Right lobe of liver (tissue), 4 donors: ENCODE measurements at regions not wholly inside any gene's neighbourhood (a gene's known extent, or its start where the extent isn't known, plus 50 kb on each side); places are given as distances from the start of the nearest gene placed in this dataset.

Experiments used
- CTCF ChIP-seq, 4 donors: fragments of 200-600 bp in 3 of 4; fragments of 450-650 bp in 1 of 4; IDR thresholded peaks; one replicate each; pipeline versions ENCODE4 v1.5.1 to v1.8.0; 2016 to 2022; ENCODE audit warnings: antibody characterized with exemption in 4 of 4, mild to moderate bottlenecking in 2 of 4
- POLR2A ChIP-seq: fragments of 450-650 bp; IDR thresholded peaks from one replicate; pipeline ENCODE4 v1.6.1; 2017; ENCODE audit warnings: antibody characterized with exemption, mild to moderate bottlenecking
- donor health status: DM: no; HTN: no; CAD: no.
- donor health status: DM: no; HTN: no; CAD: no.
- donor health status: DM: no; HTN: yes; CAD: no.

- TF ChIP-seq CTCF (IDR thresholded peaks at IDR 0.05) (no peak), POLR2A (no peak)
Observed at GRCh38 chr5:40356248-40356647, 323.5 kb upstream of the PTGER4 start.
